IMR-90 (cell line): ENCODE measurements at regions not wholly inside any gene's neighbourhood (a gene's known extent, or its start where the extent isn't known, plus 50 kb on each side); places are given as distances from the start of the nearest gene placed in this dataset.

Source experiments
- CHD1 ChIP-seq: IDR thresholded peaks from 2 replicates; pipeline ENCODE4 v1.6.1; 2012; ENCODE audit warnings: low read depth, low read length, improper control_type of control experiment
- POLR2A ChIP-seq: IDR thresholded peaks from 2 replicates; pipeline ENCODE4 v1.6.1; 2012; ENCODE audit warnings: mild to moderate bottlenecking, low read depth, low read length
- TF ChIP-seq, protein P1 (sequence below): conservative IDR thresholded peaks from 2 replicates; pipeline ENCODE4 v1.5.1; 2012; ENCODE audit warnings: mild to moderate bottlenecking, low read depth, low read length, improper control_type of control experiment

- TF ChIP-seq, protein P1, sequence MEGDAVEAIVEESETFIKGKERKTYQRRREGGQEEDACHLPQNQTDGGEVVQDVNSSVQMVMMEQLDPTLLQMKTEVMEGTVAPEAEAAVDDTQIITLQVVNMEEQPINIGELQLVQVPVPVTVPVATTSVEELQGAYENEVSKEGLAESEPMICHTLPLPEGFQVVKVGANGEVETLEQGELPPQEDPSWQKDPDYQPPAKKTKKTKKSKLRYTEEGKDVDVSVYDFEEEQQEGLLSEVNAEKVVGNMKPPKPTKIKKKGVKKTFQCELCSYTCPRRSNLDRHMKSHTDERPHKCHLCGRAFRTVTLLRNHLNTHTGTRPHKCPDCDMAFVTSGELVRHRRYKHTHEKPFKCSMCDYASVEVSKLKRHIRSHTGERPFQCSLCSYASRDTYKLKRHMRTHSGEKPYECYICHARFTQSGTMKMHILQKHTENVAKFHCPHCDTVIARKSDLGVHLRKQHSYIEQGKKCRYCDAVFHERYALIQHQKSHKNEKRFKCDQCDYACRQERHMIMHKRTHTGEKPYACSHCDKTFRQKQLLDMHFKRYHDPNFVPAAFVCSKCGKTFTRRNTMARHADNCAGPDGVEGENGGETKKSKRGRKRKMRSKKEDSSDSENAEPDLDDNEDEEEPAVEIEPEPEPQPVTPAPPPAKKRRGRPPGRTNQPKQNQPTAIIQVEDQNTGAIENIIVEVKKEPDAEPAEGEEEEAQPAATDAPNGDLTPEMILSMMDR, result no peak
- TF ChIP-seq POLR2A (no peak), CHD1 (no peak)
Measured at GRCh38 chr18:41058351-41059125, 896.5 kb upstream of the PIK3C3 start.
